Superior temporal gyrus (tissue), 1 donor: ENCODE measurements at regions not wholly inside any gene's neighbourhood (a gene's known extent, or its start where the extent isn't known, plus 50 kb on each side); places are given as distances from the start of the nearest gene placed in this dataset.

Experiments
- DNase-seq: peaks from one replicate; pipeline ENCODE4 v3.0.0-alpha.2; 2016; ENCODE audit errors: extremely low spot score

- DNase-seq, result no peak
Observed at GRCh38 chr1:232382671-232383070, 247.3 kb downstream of the SIPA1L2 start.

GRCh38 chr1:232381394-232382100, 248.4 kb downstream of the SIPA1L2 start:
- no peak for DNase-seq

GRCh38 chr1:232380596-232380995, 249.3 kb downstream of the SIPA1L2 start:
- DNase-seq, result no peak

- no peak for DNase-seq
Observed at GRCh38 chr1:232380131-232380530, 249.8 kb downstream of the SIPA1L2 start.

GRCh38 chr1:232379063-232379434, 250.9 kb downstream of the SIPA1L2 start:
- no peak for DNase-seq

GRCh38 chr1:232378266-232379062, 251.5 kb downstream of the SIPA1L2 start:
- no peak for DNase-seq

GRCh38 chr1:232377494-232377770, 252.5 kb downstream of the SIPA1L2 start:
- DNase-seq, result no peak

GRCh38 chr1:232376632-232377493, 253.1 kb downstream of the SIPA1L2 start:
- DNase-seq, result no peak

GRCh38 chr1:232372841-232373440, 257.0 kb downstream of the SIPA1L2 start:
- no peak for DNase-seq

- DNase-seq, result no peak
Observed at GRCh38 chr1:232372431-232372830, 257.5 kb downstream of the SIPA1L2 start.

- DNase-seq, result no peak
Observed at GRCh38 chr1:232369451-232370296, 260.3 kb downstream of the SIPA1L2 start.

GRCh38 chr1:232368821-232369321, 261.1 kb downstream of the SIPA1L2 start:
- no peak for DNase-seq

GRCh38 chr1:232367293-232367692, 262.6 kb downstream of the SIPA1L2 start:
- DNase-seq, result no peak

- DNase-seq, result no peak
Observed at GRCh38 chr1:232364654-232365382, 265.1 kb downstream of the SIPA1L2 start.

GRCh38 chr1:232363008-232363407, 266.9 kb downstream of the SIPA1L2 start:
- DNase-seq, result no peak

- no peak for DNase-seq
Observed at GRCh38 chr1:232357416-232357815, 272.5 kb downstream of the SIPA1L2 start.

- DNase-seq, result no peak
Observed at GRCh38 chr1:232355162-232356006, 274.5 kb downstream of the SIPA1L2 start.

GRCh38 chr1:232353001-232353400, 276.9 kb downstream of the SIPA1L2 start:
- no peak for DNase-seq

GRCh38 chr1:232352366-232352765, 277.6 kb downstream of the SIPA1L2 start:
- no peak for DNase-seq
